Left colon (tissue), 2 donors: ENCODE measurements at regions not wholly inside any gene's neighbourhood (a gene's known extent, or its start where the extent isn't known, plus 50 kb on each side); places are given as distances from the start of the nearest gene placed in this dataset.
"Not testable (repeated sequence)": the region's sequence is repeated elsewhere in the genome, so short reads cannot be mapped to it uniquely, and the experiment has no call there.

Experiments
- ATAC-seq: fragments of 200-7000 bp; cut with Tn5 transposase; one replicate; pipeline ENCODE4 v1.9.1; 2020; ENCODE audit warnings: mild to moderate bottlenecking, moderate library complexity
- DNase-seq, 2 donors: peaks; one replicate each; pipeline ENCODE4 v3.0.0-alpha.2; 2020
- intact Hi-C, 2 donors: fragments of 100-400 bp; cut with DNase I in 1 of 2; cut with micrococcal nuclease in 1 of 2; formaldehyde crosslinking; loops; one replicate each; pipeline versions ENCODE4 v1.11.2 to v1.14.0; 2022; cut with DNase I, micrococcal nuclease
- donor health status: DM: no; HTN: no; CAD: no.
- donor health status: DM: yes; HTN: yes; CAD: no.

- ATAC-seq (no peak), DNase-seq (no peak)
- intact Hi-C loops, result loop anchor here in 1 of 2 donors (10.0 kb wide), 1 partner anchor 301 kb away; no protein-coding TSS in a partner anchor
Observed at GRCh38 chr11:7143908-7144307, 55.1 kb downstream of the RBMXL2 start.

DNA sequence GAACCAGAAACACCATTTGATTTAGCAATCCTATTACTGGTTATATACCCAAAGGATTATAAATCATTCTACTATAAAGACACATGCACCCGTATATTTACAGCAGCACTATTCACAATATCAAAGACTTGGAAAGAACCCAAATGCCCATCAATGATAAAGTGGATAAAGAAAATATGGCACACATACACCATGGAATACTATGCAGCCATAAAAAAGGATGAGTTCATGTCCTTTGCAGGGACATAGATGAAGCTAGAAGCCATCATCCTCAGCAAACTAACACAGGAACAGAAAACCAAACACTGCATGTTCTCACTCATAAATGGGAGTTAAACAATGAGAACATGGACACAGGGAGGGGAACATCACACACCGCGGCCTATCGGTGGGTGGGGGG is 61.3 kb downstream of the RBMXL2 start:
- DNase-seq, ATAC-seq, intact Hi-C loops: not testable (repeated sequence)

DNA sequence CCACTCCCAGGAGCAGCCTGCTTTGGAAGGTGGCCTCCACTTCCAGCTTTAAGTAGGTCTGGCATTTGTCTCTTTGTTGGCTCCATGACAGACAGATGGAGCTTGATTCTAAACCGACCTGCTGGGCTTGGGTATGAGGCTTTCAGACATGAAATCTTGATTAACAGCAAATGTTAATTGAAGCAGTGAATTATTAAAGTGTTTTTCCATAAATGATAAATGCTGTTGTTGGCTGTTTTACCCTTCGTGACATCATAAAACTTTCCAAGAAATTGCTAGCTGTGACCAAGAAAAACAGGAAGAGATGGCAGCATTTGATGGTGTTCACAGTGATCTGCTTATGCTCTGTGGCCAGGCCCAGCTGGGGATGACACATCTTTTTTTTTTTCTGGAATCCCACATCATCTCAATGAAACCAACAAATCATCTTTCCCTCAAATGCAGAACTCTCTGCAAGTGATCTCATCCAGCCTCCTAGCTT is 66.1 kb downstream of the RBMXL2 start:
- ATAC-seq (no peak), DNase-seq (no peak)
- intact Hi-C loops, result no loop called here

- intact Hi-C loops, result no loop called here
- DNase-seq, result no peak
- no peak for ATAC-seq
Observed at GRCh38 chr11:7160814-7161489, 72.2 kb downstream of the RBMXL2 start.

DNA sequence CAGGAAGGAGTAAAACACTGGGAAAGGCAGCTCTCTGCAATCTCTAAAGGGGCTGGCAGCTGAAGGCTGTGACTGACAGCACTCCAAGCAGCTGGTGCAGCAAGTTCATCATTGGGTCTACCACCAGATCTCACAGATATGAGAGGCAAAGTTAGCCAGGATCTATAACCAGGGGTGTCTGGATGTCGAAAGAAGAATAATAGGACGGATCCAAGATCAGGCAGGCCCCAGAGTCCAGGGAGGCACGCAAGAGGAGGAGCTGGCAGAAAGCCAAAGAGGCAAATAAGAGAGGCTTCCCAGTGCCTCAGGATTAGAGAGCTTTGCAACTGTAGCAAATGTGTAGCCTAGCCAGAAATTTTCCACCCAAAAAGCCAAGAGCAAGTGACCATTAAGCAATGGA is 77.1 kb downstream of the RBMXL2 start:
- intact Hi-C loops, result no loop called here
- DNase-seq, result no peak
- no peak for ATAC-seq

GRCh38 chr11:7167976-7168740 is 79.4 kb downstream of the RBMXL2 start:
- DNase-seq, result no peak
- ATAC-seq, result no peak
- intact Hi-C loops, result no loop called here

DNA sequence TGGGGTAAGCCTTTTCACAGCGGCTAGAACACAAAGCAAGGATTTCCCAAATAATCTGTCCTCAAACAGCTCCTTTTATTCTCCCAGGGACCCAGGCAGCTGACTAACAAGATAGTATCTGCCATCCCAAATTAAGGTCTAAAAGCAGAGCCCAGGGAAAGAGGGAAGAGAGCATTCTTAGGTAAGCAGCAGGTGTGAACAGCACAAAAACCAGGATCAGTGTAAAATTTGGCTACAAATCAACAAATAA is 79.9 kb downstream of the RBMXL2 start:
- intact Hi-C loops, result no loop called here
- ATAC-seq, result no peak
- no peak for DNase-seq

GRCh38 chr11:7170431-7170830 is 81.3 kb upstream of the SYT9 start:
- no peak for DNase-seq
- ATAC-seq, result no peak
- intact Hi-C loops, result no loop called here

- intact Hi-C loops, result no loop called here
- DNase-seq (no peak), ATAC-seq (no peak)
Observed at GRCh38 chr11:7175007-7175406, 76.7 kb upstream of the SYT9 start.

DNA sequence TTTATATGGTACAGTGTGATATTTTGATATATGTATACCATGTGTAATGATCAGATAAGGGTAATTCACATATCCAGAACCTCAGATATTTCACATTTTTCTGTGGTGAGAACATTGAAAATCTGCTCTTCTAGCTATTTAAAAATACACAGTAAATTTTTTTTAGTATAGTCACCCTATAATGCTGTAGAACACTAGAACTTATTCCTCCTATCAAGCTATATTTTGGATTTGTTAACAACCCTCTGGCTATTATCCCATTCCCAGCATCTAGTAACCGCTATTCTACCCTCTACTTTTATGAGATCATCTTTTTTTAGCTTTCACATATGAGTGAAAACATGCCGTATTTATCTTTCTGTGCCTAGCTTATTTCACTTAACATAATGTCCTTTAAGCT is 65.5 kb upstream of the SYT9 start:
- intact Hi-C loops, result no loop called here
- ATAC-seq, result no peak

GRCh38 chr11:7186676-7187075 is 65.0 kb upstream of the SYT9 start:
- intact Hi-C loops, result no loop called here
- ATAC-seq, result no peak

More for the DNA sequence above, 65.5 kb upstream of the SYT9 start:
- DNase-seq, result no peak

GRCh38 chr11:7192785-7193184 is 58.9 kb upstream of the SYT9 start:
- ATAC-seq, DNase-seq, intact Hi-C loops: not testable (repeated sequence)

More at GRCh38 chr11:7186676-7187075, 65.0 kb upstream of the SYT9 start:
- DNase-seq, result no peak

GRCh38 chr11:7196396-7197146 is 55.1 kb upstream of the SYT9 start:
- DNase-seq (no peak), ATAC-seq (no peak)
- intact Hi-C loops, result no loop called here

GRCh38 chr11:7197469-7197868 is 54.2 kb upstream of the SYT9 start:
- DNase-seq, result no peak
- ATAC-seq, result no peak
- intact Hi-C loops, result no loop called here
